ENCODE measurements at regions not wholly inside any gene's neighbourhood (a gene's known extent, or its start where the extent isn't known, plus 50 kb on each side); places are given as distances from the start of the nearest gene placed in this dataset.

DNA sequence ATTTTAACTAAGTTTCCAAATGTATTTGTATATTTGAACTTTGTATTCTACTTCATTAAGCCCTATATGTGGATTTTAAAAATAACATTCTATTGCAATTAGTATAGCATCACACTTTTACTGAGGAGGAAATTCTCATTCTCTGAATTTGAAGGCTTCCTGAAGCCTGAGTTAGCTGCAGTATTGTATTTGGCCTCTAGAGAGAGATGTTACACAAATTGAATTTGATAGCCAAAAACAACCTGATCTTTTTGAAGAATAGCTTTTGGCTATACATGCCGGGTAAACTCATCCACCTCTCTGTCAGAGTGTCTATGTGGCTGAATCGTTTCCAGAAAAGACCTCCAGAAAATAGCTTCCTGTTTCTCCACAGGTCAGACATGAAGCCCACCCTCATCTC is 316.5 kb upstream of the OR4E1 start:
- peak; percentile 58 for TF ChIP-seq CTCF (conservative IDR thresholded peaks at IDR 0.05; ENCODE audit: low read depth, low read length)
- TF ChIP-seq EZH2 (IDR thresholded peaks at IDR 0.05; ENCODE audit: low read length, unreplicated experiment), result no peak
